ENCODE measurements at regions not wholly inside any gene's neighbourhood (a gene's known extent, or its start where the extent isn't known, plus 50 kb on each side); places are given as distances from the start of the nearest gene placed in this dataset.
A peak's percentile ranks its signal among the peaks of the same experiment; 100 is the strongest.

- TF ChIP-seq, protein P1, sequence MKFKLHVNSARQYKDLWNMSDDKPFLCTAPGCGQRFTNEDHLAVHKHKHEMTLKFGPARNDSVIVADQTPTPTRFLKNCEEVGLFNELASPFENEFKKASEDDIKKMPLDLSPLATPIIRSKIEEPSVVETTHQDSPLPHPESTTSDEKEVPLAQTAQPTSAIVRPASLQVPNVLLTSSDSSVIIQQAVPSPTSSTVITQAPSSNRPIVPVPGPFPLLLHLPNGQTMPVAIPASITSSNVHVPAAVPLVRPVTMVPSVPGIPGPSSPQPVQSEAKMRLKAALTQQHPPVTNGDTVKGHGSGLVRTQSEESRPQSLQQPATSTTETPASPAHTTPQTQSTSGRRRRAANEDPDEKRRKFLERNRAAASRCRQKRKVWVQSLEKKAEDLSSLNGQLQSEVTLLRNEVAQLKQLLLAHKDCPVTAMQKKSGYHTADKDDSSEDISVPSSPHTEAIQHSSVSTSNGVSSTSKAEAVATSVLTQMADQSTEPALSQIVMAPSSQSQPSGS (IDR thresholded peaks at IDR 0.05; ENCODE audit: low read length): peak; percentile 75
Measured at GRCh38 chr4:143773998-143774895, 73.8 kb upstream of the FREM3 start (continued).

- RAD21 ChIA-PET (ENCODE audit: unreplicated experiment): no interaction called here
Measured at GRCh38 chr4:143771269-143771668, 70.8 kb upstream of the FREM3 start.

More at GRCh38 chr4:143771269-143771668, 70.8 kb upstream of the FREM3 start:
- ChIA-PET CTCF (no interaction called here), SMC1A (ENCODE audit: uncharacterized antibody, unreplicated experiment) (no interaction called here), POLR2A (no interaction called here)
- no peak for ATAC-seq
- Histone ChIP-seq H3K36me3 (ENCODE audit: control insufficient read depth in 2 of 2, insufficient read depth in 2 of 2, low read length in 1 of 2) (no peaks in the 10 kb centered on the region), H2AFZ (ENCODE audit: control insufficient read depth, low read depth, low read length) (no peak overlapping the region), H3K4me1 (ENCODE audit: control insufficient read depth, insufficient read depth, low read length) (no peaks in the 10 kb centered on the region), H3K4me3 (no peak overlapping the region), H4K20me1 (ENCODE audit: control insufficient read depth, insufficient read depth) (no peaks in the 10 kb centered on the region), H3K27me3 (replicated peaks in 1 of 2; ENCODE audit: control insufficient read depth in 2 of 2, insufficient read depth in 2 of 2, low read length in 1 of 2) (no peaks in the 10 kb centered on the region), H3K27ac (ENCODE audit: control insufficient read depth, insufficient read depth) (no peak overlapping the region), H3K9me3 (replicated peaks; ENCODE audit: control insufficient read depth, insufficient read depth, low read length) (no peaks in the 10 kb centered on the region), H3K9ac (ENCODE audit: control insufficient read depth, insufficient read depth, low read length) (no peak overlapping the region), H3K4me2 (ENCODE audit: control insufficient read depth, insufficient read depth) (no peak overlapping the region), H3K79me2 (ENCODE audit: control insufficient read depth, insufficient read depth, low read length) (no peaks in the 10 kb centered on the region)
- in situ Hi-C loops (cut with MboI): no loop called here
- FAIRE-seq: no peak
- intact Hi-C loops (cut with micrococcal nuclease; ENCODE audit: unreplicated experiment): loop anchor here (5.0 kb wide), 2 partner anchors 211 to 214 kb away; no protein-coding TSS in a partner anchor
- BruUV-seq (replicated peaks): no TSS peak
- TF ChIP-seq, protein P2, sequence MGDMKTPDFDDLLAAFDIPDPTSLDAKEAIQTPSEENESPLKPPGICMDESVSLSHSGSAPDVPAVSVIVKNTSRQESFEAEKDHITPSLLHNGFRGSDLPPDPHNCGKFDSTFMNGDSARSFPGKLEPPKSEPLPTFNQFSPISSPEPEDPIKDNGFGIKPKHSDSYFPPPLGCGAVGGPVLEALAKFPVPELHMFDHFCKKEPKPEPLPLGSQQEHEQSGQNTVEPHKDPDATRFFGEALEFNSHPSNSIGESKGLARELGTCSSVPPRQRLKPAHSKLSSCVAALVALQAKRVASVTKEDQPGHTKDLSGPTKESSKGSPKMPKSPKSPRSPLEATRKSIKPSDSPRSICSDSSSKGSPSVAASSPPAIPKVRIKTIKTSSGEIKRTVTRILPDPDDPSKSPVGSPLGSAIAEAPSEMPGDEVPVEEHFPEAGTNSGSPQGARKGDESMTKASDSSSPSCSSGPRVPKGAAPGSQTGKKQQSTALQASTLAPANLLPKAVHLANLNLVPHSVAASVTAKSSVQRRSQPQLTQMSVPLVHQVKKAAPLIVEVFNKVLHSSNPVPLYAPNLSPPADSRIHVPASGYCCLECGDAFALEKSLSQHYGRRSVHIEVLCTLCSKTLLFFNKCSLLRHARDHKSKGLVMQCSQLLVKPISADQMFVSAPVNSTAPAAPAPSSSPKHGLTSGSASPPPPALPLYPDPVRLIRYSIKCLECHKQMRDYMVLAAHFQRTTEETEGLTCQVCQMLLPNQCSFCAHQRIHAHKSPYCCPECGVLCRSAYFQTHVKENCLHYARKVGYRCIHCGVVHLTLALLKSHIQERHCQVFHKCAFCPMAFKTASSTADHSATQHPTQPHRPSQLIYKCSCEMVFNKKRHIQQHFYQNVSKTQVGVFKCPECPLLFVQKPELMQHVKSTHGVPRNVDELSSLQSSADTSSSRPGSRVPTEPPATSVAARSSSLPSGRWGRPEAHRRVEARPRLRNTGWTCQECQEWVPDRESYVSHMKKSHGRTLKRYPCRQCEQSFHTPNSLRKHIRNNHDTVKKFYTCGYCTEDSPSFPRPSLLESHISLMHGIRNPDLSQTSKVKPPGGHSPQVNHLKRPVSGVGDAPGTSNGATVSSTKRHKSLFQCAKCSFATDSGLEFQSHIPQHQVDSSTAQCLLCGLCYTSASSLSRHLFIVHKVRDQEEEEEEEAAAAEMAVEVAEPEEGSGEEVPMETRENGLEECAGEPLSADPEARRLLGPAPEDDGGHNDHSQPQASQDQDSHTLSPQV (IDR thresholded peaks at IDR 0.05): no peak
- TF ChIP-seq RB1 (IDR thresholded peaks at IDR 0.05; ENCODE audit: borderline replicate concordance) (no peak), CHD4 (IDR thresholded peaks at IDR 0.05) (no peak)
- DNase-seq (ENCODE audit: low read depth, low spot score): no peak

Data from GM12878 (cell line).